GM10266 (cell line): ENCODE measurements at regions not wholly inside any gene's neighbourhood (a gene's known extent, or its start where the extent isn't known, plus 50 kb on each side); places are given as distances from the start of the nearest gene placed in this dataset.

Experiments used
- DNase-seq: peaks from one replicate; pipeline ENCODE4 v3.0.0; 2012; ENCODE audit errors: extremely low spot score
- TF ChIP-seq, protein P1 (sequence below): IDR thresholded peaks from 2 replicates; pipeline ENCODE4 v1.5.1; 2012; ENCODE audit warnings: mild to moderate bottlenecking, low read depth; ENCODE audit not compliant: control insufficient read depth, insufficient read depth; ENCODE audit errors: missing control alignments

DNA sequence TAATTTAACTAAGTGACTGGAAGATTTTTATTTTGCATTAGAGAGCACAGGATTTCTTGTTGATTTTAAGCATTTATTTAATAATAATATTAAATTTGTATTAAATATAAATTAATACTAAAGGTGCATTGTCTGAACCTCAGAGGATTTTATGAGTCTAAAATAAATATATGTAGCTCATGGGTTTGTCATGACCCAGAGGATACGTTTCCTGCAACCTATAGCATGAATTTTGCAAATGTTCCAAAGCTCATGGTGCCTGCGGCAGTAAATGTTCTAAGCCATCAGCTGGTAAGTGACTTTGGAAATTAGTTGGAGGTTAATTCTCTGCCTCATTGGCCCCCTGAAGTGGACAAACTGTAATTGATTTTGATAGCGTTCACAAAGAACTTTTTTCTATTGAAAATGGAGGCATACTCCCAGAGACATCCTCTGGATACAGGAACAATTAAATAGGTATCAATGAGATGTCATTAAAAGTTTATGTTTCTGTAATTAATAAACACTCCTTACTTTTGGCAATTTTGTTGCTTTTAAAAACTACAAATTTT, 397.4 kb downstream of the ANKRD7 start:
- DNase-seq = no peak

DNA sequence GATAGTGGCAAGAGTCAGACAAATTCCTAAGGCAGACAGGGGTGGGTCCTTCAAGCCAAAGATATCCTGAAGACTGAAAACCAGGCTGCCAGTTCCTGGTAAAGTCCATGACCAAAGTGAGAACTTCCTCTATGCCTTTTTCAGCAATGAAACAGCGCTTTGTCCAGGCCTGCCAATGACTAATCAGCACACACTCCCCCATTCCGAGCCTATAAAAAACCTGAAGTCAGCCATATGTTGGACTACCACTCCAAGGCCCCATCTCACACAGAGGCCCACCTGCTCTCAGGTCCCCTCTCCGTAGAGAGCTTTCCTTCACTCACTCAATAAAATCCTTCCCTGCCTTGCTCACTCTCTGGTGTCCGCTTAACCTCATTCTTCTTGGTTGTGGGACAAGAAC, 402.2 kb downstream of the ANKRD7 start:
- TF ChIP-seq, protein P1, sequence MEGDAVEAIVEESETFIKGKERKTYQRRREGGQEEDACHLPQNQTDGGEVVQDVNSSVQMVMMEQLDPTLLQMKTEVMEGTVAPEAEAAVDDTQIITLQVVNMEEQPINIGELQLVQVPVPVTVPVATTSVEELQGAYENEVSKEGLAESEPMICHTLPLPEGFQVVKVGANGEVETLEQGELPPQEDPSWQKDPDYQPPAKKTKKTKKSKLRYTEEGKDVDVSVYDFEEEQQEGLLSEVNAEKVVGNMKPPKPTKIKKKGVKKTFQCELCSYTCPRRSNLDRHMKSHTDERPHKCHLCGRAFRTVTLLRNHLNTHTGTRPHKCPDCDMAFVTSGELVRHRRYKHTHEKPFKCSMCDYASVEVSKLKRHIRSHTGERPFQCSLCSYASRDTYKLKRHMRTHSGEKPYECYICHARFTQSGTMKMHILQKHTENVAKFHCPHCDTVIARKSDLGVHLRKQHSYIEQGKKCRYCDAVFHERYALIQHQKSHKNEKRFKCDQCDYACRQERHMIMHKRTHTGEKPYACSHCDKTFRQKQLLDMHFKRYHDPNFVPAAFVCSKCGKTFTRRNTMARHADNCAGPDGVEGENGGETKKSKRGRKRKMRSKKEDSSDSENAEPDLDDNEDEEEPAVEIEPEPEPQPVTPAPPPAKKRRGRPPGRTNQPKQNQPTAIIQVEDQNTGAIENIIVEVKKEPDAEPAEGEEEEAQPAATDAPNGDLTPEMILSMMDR = no peak
- no peak for DNase-seq

More for the DNA sequence above, 397.4 kb downstream of the ANKRD7 start:
- TF ChIP-seq, protein P1 = no peak

DNA sequence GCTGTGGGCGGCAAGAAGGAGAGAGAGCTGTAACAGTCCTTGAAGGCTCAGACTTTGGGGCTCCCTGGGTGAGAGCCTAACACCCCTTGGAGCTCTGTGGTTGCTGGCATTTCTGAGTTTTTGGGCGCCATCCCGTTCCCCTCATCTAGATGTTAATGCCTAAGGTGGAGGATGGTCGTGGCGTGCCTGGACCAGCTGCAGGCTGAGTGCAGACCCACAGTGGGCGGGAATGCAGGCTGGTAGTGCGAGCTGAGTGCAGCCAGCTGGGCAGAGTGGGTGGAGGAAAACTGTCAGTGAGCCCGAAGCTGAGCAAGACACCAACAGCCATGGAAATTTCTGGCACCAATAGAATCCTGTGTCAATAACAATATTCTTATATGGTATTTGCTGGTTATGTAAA, 403.0 kb downstream of the ANKRD7 start:
- TF ChIP-seq, protein P1 = no peak
- no peak for DNase-seq

DNA sequence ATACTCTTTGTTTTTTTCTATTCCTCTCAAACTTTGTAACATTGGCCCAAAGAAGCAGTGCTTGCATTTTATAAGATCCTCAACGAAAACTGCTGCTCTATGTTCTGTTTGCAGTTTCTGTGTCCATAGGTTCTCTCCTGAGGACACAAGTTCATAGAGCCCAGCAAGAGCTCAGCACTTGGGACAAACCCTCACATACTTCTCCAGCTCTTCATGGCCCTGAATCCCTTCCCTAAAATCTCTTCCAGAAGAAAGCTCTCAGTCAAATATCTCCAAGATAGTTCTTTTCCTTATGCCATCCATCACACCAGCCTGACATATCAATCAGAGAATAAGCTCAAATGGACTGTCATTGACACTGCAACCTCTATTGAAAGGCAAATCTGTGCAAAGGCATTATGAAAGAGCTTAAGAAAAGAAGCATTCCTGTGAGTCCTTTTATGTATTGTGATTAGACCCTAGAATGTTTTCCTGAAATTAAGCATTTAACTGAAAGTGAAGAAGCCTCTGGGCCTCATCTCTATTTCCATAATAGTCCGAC, 405.5 kb downstream of the ANKRD7 start:
- TF ChIP-seq, protein P1 = no peak

DNA sequence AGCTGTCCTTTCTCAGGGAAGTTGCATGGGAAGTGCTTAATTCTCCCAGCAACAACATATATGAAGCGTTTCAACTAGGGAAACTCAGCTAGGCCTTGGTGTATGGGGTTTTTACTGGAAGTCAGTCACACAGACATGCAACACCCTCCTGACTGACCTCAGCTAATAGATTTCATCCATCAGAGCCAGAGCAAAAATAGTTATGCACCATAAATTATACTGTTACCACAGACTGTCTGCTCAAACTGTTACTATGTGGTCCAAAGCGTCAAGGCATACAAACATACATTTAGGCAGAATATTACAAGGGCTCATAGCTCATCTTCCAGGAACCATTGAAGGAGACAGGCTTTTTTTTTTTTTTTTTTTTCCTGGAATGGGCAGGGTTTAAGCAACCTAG, 417.9 kb downstream of the ANKRD7 start:
- TF ChIP-seq, protein P1 = no peak
- no peak for DNase-seq

More for the DNA sequence above, 405.5 kb downstream of the ANKRD7 start:
- DNase-seq = no peak

DNA sequence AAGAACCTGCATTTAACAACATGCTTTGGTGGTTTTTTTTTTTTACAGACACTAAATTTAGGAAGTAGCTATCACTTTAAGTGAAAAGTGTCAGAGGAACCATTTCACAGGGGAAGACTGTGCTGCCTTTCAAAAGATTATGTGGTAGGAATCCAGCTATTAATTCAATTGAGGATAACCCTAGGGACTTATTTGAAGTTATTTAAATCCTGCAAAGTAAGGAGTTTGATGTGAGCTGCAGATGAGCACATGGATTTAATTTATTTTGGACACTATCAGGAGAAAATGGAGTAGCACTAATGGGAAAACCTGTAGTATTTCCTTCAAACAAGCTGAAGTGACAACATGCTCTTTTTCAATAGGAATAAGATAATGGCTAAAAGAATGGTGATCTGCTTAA, 419.8 kb downstream of the ANKRD7 start:
- TF ChIP-seq, protein P1 = no peak
- no peak for DNase-seq

DNA sequence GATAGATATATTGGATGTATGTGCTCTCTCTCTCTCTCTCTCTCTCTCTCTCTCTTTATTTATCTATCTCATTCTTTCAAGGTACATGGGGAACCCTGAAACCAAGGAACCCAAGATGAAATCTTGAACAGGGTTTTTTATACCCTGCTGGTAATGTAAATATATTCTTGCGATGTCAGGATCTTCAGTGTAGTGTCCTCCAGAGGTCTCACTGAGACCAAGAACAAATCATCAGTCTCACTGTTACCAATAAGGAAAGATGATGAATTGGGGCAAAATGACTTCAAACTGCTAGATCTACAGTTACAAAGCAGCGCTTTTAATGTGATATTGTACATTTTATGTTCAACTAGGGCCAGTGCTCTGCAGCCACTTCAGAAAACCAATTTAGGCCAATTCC, 423.5 kb downstream of the ANKRD7 start:
- no peak for DNase-seq
- TF ChIP-seq, protein P1 = no peak
